ENCODE measurements at regions not wholly inside any gene's neighbourhood (a gene's known extent, or its start where the extent isn't known, plus 50 kb on each side); places are given as distances from the start of the nearest gene placed in this dataset.

DNA sequence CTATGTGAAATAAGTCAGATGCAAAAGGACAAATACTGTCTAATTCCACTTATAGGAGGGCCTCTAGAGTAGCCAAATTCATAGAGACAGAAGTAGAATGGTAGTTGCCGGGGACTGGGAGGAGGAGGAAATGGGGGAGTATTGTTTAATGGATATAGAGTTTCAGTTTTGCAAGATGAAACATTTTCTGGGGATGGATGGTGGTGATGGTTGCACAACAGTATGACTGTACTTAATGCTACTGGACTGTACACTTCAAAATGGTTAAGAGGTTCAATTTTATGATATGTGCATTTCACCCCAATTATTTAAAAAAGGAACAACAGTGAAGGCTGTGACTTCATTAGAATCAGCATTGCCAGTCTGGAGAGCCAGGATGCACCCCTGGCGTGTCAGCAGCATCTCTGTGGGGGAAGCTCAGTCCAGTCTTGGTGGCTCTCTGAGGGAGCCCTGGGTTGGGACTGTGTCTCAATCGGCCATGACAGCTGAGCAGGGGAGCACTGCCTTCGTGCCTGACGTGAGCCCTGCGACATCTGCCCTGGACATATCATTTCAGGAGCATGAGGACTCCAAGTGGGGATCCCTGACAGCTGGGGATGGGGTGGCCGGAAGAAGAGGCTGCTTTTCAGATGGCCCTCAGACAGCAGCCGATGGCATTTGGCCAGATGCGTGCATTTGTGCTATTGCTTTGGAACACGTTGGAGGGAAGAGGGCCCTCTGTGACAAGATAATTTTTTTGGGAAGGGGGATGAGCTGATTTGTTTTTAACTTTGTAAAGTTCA, 130.8 kb upstream of the STC2 start:
- DNase-seq, result peak; percentile 46

DNA sequence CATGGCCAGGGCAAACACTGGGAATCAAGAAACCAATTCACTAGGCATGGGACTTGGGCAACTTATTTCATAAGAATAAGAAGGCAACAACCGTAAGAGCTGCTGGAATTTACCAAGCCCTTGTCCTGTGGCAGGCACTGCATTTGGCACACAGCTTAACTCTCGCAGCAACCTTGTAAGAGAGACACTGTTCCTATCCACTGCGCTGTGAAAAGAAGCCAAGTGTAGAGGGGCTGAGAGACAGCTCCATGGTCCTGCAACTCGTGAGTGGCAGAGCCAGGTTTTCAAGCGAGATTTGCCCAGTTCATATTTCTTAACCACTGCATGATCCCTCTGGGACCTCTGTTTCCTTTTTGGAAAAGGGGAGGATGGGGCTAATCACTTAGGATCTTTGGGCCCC, 129.3 kb upstream of the STC2 start:
- DNase-seq, result no peak

DNA sequence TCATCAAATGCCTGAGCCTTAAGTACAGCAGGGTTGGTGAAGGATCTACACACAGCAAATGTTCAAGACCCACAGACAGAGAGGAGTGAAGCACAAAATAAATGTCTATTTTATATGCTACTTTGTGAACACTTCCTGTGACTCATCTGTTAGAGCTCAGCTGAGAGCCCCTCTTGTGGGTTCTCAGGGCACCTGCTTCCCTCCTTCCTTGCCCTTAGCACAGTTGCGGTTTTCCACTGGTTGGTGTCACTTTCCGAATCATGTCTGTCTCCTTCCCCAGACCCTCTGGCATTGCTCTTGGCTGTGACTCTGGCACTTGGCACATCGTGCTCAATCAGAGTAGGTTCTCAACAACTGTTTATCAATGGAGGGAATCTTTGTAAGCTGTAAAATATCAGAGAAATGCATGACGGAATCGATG, 128.5 kb upstream of the STC2 start:
- DNase-seq, result peak; percentile 61

DNA sequence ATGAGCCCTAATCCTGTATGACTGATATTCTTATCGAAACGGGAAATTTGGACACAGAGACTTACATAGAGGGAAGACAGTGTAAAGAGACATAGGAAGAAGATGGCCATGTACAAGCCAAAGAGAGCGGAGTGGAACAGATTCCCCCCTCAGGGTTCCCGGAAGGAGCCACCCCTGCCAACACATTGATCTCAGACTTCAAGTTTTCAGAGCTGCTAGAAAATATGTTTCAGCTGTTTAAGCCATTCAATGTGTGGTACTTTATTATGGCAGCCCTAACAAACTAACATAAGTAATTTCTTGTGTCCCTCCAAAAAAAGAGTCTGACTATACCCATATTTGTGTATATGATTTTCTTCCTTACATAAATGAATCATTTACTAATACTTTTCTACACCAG, 128.0 kb upstream of the STC2 start:
- DNase-seq, result no peak

DNA sequence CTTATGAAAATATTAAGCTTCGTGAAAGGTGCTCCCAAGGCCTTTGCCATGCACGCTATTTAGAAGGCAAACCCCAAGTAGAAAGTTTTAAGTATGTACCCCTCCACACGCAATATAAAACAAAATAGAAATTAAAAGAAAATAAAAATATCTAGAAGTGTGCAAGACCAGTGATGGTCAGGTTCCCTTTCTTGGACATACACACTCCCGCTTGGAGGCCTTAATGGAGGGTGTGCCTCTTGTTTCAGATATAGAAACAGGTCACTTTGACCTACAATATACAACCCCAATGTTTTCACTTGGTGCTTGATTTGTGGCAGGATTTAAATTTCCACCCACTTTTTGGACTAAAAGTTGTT, 127.4 kb upstream of the STC2 start:
- no peak for DNase-seq

DNA sequence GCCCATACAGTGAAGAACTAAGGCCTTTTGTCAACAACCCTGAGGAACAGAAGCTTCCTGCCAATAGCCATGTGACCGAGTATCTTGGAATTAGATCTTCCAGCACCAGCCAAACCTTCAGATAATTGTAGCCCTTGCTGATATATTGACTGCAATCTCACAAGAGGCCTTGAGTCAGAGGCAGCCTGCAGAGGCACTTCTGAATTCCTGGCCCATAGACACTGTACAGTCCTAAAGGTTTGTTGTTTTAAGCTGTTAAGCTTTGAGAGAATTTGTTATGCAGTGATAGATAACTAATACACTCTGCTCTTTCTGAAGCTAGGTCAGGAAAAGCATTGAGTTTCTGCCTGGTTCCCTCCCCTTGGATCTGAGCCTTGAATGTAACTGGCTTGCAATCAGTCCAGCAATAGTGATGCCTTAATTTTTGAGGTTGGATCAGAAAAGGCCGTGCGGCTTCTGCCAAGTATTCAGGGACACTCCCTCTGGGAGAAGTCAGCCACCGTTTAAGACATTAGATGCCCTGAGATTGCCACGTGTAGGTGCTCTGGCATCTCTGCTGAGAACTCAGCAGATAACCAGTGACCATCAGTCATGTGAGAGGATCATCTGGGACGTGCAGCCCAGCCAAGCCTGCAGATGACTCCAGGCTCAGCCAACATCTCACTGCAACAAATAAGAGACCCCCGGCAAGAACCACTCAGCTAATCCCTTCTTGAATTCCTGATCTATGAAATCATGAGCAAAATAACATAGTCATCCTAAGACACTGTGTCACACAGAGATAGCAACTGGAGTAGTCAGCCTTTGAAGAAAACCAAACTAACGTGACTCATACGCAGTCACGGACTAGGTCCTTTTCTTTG, 126.8 kb upstream of the STC2 start:
- peak; percentile 99 for DNase-seq

DNA sequence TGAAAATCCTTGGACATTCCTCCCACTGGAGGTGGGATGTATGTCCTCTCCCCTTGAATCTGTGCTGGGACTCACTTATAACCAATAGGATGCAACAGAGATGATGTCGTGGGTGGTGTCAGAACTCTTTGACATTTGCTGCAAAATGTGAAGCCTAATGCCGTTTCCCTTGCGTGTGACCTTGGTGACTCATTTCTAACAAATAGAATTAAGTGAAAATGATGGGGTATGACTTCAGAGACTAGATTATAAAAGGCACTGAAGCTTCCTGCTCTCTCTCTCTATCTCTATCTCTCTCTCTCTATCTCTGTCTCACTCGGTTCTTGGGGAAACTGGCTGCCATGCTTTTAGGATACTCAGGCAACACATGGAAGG, 126.1 kb upstream of the STC2 start:
- DNase-seq, result peak; percentile 75

DNA sequence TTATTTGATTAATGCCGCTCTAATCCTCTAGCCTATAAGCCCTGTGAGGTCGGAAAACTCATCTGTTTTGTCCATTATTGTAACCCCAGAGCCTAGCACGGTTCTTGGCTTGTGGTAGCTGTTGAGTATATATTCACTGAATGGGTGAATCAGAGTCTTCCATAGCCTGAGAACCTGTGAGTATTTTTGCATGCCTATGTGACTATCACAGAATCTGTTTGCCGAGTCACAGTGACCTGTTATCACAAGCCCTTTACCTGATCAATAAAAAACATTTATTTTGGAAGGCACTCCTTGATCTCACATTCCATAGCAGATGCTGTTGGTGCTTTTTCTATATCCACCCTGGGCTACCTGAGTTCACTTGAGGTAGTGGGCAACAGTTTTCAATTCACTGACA, 125.0 kb upstream of the STC2 start:
- DNase-seq, result no peak

DNA sequence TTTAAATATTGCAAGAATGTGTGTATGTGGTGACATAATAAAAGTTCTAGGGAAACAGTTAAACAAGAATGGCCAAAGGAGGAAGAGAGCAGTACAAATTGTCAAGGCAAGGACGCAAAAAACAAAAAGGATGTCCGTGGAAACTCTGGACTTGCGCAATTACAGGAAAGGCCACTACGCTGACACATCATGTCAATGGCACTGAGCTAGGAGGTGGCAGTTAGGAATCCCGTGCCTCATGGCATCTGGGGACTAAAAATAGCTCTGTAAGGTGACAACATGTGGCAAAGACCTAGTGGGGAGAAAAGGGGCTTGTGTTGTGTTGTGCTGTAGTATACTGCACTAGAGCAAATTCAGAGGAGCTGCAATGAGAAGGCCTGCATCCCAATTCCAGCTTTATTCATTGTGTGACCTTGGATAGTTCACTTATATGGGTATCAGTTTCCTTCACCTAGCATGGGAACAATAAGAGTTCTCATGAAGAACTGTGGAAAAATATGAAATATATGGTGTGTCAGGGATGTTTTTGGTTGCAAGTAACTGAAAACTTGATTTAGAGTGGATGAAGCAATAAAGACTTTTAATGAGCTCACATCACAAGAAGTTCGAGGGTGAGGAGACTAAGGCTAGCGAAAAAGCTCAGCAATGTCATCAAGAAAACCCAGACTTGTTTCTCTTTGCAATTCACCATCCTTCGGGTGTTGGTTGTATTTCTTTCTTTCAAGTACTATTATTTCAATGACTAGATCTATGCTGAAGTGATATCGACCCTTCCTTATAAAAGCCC, 124.1 kb upstream of the STC2 start:
- DNase-seq, result peak; percentile 69

DNA sequence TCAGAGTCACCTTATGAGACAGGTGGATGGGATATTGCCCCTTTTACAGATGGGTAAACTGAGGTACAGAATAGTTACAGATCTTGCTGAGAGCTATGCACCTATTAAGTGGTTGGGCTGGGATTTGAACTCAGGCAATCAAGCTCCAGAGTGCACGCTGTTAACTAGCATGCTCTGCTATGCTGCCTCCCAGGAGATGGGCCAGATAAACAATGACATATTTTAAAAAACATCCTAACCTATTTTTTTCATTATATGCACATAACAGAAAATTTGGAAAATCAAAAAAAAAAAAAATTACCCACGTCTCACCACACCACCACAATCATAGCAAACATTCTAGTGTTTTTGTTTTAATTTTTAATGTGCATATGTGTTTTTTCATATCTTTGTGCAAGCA, 123.4 kb upstream of the STC2 start:
- DNase-seq, result no peak

DNA sequence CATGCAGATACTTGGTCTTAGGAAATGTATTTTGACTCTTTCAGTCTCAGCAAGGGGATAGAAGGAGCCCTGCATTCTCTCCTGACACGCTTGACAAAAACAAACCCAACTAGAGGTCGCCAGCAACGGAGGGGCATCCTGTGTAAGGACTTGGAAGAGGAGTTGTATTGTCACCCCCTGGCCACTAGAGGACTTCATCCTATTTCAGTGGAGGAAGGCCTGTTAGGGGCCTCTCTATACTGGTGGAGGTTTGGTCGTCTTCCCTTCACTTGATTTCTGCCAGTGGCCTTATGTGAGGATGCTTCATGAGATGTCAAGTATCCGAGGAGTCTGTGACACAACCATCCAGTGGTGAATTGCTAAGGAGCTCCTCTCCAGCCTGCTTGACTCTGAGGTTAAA, 122.8 kb upstream of the STC2 start:
- DNase-seq, result peak; percentile 18

DNA sequence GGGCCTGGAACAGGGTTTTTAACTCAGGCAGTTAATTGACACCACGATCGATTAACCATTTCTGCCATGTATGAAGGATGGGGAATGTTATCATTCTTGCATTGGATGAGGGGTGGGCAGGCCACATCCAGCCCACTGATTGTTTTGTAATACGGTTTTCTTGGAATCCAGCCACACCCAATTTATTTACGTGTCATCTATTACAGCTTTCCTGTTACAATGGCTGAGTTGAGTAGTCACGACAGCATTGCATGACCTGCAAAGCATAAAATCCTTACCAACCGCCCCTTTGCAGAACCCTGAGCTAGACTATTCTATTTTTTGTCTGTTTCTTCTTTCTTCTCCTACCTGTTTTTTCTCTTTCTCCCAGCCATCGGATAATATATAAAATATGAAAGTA, 122.0 kb upstream of the STC2 start:
- no peak for DNase-seq

DNA sequence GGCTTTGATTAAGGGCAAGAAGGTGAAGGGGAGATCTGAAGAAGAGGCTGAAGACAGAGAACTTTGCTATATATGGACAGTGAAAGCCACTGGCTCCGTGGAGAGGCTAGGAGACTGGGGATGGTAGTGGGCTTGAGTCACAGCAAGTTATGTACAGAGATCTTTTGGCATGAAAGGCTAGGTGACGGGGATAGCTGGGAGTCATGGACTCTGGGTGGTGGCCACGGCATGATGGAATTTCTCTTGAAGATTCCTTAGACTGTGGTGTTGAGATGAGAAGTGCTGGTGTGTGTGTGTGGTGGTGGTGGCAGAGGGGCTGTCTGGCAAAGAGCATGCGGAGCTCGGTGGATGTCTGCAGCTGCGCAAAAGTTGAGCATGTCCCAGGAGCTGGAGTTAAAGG, 120.6 kb upstream of the STC2 start:
- DNase-seq, result no peak

DNA sequence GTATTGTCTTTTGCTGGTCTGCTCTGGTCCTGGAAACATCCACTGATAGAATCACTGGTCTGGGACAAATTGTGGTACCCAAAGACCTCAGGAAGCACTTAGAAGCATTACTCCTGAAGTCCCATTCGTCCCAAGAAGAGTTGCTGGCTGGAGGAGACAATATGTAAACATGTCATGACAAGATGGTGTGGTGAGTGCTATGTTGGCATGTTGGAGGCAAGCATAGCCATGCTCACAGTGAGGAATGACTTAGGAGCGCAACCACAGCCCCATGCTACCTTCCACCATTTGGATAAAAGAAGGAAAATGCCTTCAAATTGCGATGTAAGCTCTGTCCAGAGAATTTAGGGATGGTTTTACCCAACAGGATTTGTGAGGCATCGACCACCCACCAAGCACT, 115.8 kb upstream of the STC2 start:
- no peak for DNase-seq

DNA sequence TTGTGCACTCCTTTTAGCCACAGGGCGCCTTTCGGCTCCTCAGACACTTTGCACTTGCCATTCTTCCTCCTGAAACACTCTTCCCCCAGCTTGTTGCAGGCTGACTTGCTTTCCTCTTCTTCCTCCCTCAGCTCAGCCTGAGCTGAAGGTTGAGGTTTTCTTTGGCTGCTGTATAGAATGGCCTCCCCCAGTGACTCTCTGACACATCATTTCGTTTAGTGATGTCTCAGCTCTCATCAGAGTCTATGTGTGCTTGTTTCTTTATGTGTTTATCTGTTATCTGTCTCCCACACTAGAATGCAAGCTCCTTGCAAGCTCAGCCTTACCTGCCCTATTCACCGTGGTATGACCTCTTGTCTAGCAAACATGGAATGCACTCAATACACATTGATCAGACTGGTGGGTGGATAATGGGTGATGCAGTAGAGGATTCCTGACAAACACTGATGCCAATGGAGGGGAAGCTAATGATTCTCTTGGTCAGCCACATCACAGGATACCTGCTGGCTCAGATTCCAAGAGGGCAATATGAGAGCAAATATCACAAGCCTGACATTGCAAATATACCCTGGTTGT, 112.9 kb upstream of the STC2 start:
- DNase-seq, result no peak

DNA sequence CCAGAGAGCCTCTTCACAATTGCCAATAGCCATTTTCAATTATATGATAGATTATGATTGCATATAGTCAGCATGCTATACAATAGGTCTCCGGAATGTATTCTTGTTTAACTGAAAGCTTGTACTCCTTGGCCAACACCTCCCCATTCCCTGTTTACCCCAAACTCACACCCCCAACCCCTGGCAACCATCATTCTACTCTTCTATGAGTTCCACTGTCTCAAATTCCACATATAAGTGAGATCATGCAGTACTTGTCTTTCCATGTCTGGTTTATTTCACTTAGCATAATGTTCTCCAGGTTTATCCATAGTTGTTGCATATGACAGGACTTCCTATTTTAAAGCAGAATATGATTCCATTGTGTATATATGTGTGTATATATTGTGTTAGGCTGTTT, 110.7 kb upstream of the STC2 start:
- no peak for DNase-seq

DNA sequence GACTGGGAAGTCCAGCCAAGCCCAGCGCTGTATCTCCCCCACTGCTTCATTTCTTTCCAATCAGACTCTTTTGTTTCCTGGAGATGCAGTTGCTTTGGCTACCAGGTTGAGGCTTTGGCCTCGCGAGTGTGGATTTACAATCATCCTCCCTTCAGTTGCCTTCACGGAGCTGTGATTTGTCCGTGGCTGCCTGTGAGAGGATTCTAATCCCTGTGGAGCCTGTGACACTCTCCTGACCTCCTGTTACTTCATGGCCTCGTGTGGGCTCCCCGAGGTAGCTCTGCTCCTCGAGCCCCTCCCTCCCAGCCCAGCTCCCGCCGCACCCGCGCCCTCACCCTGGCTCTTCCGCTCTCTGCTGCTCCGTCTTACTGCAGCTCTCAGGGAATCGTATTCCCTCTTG, 107.2 kb upstream of the STC2 start:
- DNase-seq, result no peak

DNA sequence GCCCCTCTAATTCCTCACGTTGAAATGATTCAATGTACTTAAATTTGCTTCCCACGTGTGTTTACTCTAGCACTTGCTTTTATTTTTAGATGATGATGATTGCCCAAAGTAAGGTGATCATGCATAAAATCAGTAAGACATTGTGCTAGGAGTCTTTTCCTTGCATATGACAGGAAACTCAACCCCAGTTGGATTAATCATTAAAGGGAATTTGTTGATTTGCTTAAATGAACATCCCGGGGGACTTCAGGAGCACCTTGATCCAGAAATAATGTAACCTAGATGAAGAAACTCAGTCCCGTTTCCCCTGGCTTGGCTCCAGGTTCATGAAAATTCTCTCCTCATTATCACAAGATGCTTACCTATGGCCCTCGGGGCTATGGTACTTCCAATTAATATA, 106.1 kb upstream of the STC2 start:
- no peak for DNase-seq

DNA sequence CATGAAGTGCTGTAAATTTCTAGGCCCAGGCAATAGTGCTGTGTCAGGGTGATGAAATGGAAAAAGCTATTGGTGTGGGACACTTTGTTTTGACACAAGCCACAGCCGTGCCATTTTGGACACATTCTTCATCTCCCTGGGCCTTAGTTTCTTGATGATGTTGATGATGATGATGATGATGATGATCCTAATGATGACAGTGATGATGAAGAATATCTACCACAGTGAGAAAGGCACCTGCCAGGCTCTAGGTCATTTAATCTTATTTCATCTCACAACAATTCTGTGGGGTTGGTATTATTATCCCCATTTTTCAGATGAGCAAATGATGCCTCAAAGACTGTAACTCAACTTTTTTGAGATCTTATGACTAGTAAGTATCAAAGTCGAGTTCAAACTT, 102.2 kb upstream of the STC2 start:
- DNase-seq, result no peak

DNA sequence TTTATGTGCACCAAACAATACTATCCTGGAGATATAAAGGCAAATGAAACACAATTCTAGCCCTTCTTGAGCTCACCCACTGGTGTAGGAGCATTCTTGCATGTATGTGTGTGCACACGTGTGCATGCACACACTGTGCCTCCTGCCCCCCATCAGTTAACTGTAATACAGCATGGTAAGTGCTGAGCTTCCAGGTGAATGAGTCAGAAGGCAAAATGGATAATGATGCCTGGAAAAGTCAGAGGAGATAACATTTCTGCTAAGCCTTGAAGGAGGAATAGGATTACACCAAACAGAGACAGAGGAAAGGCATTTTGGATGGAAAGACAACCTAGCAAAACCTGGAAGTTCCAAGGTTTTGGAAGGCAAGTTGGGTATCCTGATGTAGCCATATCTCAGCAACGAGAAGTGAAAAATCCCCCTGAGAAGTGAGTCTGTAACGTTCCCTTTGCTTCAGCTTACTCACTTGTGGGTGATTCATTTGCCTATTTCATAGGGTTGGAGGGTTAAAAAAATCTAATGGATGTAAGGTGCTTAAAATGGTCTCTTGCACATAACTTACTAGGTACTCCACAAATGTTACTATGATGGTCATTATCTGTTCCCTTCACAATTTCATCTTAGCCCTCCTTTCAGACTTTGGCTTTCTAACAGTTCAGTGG, 101.4 kb upstream of the STC2 start:
- peak; percentile 45 for DNase-seq

DNA sequence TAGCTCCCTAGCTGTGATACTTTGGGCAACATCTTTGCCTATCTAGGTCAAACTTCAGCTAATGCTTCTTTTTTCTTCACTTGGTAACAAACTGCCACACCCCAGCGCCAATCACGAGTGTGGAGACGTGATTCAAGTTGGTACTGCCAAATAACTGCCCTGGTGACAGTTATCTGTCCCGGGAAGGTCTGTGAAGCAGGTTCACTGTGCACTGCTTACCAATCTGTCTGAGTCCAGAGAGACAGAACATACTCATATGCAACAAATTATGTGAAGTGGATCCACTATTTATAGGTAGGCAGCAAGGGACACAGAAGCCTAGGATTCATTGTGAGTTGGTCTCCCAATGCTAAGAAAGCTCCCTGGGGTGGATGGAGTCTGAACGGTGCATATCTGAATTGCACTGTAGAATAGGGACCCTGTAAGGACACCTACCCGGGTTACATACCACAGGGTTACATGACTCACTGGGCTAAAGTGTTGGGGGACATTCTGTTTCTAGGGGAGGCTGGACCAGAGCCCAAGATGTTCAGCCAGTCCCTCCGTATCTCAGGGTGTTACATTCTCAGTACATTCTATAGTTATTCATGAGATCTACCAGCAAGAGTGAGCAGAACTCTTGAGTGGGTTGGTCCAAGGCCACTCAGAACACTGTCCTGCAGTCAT, 95.4 kb upstream of the STC2 start:
- no peak for DNase-seq

DNA sequence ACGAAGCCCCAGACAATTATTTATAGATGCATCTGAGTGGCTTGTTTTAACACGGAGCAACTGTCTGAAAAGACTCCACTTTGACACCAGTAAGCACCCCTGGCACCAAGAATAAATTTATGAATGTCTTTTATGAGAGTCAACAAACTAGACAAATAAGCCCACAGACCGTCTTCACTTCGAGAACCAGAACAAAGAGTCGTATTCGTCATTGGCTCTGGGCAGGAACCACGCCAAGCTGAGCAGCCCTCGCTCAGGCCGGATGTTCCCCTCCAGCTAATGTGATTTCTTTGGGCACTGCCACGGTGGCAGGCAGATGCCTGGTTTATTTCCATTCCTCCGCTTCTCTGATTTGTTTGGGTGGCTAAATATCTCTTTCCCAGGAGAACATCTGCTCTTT, 91.9 kb upstream of the STC2 start:
- no peak for DNase-seq

Measured in fibroblast of skin of right biceps (primary cell).